B cell (primary cell): ENCODE measurements at regions not wholly inside any gene's neighbourhood (a gene's known extent, or its start where the extent isn't known, plus 50 kb on each side); places are given as distances from the start of the nearest gene placed in this dataset.

ENCODE experiments used
- ATAC-seq: fragments of 200-7000 bp; cut with Tn5 transposase; one replicate; pipeline ENCODE4 v1.10.0; 2021; ENCODE audit warnings: low read depth, mild to moderate bottlenecking, moderate number of reproducible peaks, moderate library complexity
- CTCF ChIA-PET: fragments of 350-600 bp; sonication (Branson Sonifier 250); formaldehyde crosslinking; loops from one replicate; lab custom pipeline; 2021; ENCODE audit warnings: antibody characterized with exemption, inconsistent platforms; lab: Charles Lee
- POLR2A ChIA-PET: fragments of 350-600 bp; sonication (Branson Sonifier 250); formaldehyde crosslinking; loops from one replicate; lab custom pipeline; 2021; ENCODE audit warnings: antibody characterized with exemption; lab: Charles Lee
- DNase-seq: peaks from one replicate; pipeline ENCODE4 v3.0.0; 2013
- H2AFZ ChIP-seq: 2 replicates; pipeline ENCODE4 v1.6.1; 2012; ENCODE audit warnings: mild to moderate bottlenecking, low read depth, low read length; ENCODE audit not compliant: insufficient read depth, poor library complexity, severe bottlenecking
- H3K27ac ChIP-seq, 2 donors: 1 replicate in 1 of 2; 2 replicates in 1 of 2; pipeline ENCODE4 v1.5.1; 2012 to 2013; ENCODE audit warnings: low read length in 2 of 2, mild to moderate bottlenecking in 2 of 2, moderate library complexity in 1 of 2
- H3K27me3 ChIP-seq, 4 experiments: fragments of 200-600 bp in 1 of 4; sonication (generic) in 1 of 4; replicated peaks in 1 of 4; 1 replicate in 2 of 4; 2 replicates in 2 of 4; pipeline versions ENCODE4 v1.6.1 to v1.7.0; 2013 to 2016; ENCODE audit warnings: low read length in 3 of 4, mild to moderate bottlenecking in 2 of 4, mixed read lengths in 1 of 4, moderate library complexity in 1 of 4; ENCODE audit not compliant: insufficient read depth in 4 of 4, control insufficient read depth in 3 of 4; ENCODE audit errors: control extremely low read depth in 1 of 4
- H3K36me3 ChIP-seq, 2 experiments: replicated peaks in 1 of 2; 1 replicate in 1 of 2; 2 replicates in 1 of 2; pipeline versions ENCODE4 v1.6.1 to v1.7.1; 2013; ENCODE audit warnings: low read length in 1 of 2; ENCODE audit not compliant: insufficient read depth in 2 of 2, control insufficient read depth in 1 of 2; ENCODE audit errors: control extremely low read depth in 1 of 2, extremely low read depth in 1 of 2
- H3K4me1 ChIP-seq, 2 donors: fragments of 200-600 bp in 1 of 2; sonication (generic) in 1 of 2; 1 replicate in 1 of 2; 2 replicates in 1 of 2; pipeline versions ENCODE4 v1.5.1 to v1.6.1; 2013 to 2017; ENCODE audit warnings: low read length in 2 of 2; ENCODE audit not compliant: control insufficient read depth in 2 of 2, insufficient read depth in 2 of 2
- H3K4me2 ChIP-seq: replicated peaks from 2 replicates; pipeline ENCODE3; 2012; ENCODE audit warnings: mild to moderate bottlenecking, low read depth, low read length; ENCODE audit not compliant: poor library complexity, severe bottlenecking
- H3K4me3 ChIP-seq, 5 experiments: fragments of 200-600 bp in 1 of 5; sonication (generic) in 1 of 5; 1 replicate in 3 of 5; 2 replicates in 2 of 5; pipeline versions ENCODE4 v1.5.1 to v1.7.0; 2011 to 2016; ENCODE audit warnings: low read length in 4 of 5, mild to moderate bottlenecking in 4 of 5, low read depth in 2 of 5, control low read depth in 1 of 5, moderate library complexity in 1 of 5; ENCODE audit not compliant: insufficient read depth in 1 of 5; ENCODE audit errors: control extremely low read depth in 1 of 5, extremely low read depth in 1 of 5
- H3K79me2 ChIP-seq: fragments of 200-600 bp; sonication (generic); one replicate; pipeline ENCODE4 v1.6.0; 2016; ENCODE audit warnings: low read length; ENCODE audit not compliant: control insufficient read depth, insufficient read depth
- H3K9ac ChIP-seq: fragments of 200-600 bp; sonication (generic); 2 replicates; pipeline ENCODE4 v1.6.1; 2017; ENCODE audit warnings: mild to moderate bottlenecking, low read length, moderate library complexity
- H3K9me3 ChIP-seq, 3 donors: one replicate each; pipeline versions ENCODE4 v1.6.1 to v1.7.1; 2013; ENCODE audit warnings: low read length in 2 of 3; ENCODE audit not compliant: control insufficient read depth in 2 of 3, insufficient read depth in 1 of 3; ENCODE audit errors: control extremely low read depth in 1 of 3
- H4K20me1 ChIP-seq: 2 replicates; pipeline ENCODE4 v1.6.0; 2012; ENCODE audit warnings: mild to moderate bottlenecking, low read length; ENCODE audit not compliant: insufficient read depth, control insufficient read depth, poor library complexity, severe bottlenecking
- H3K27ac Mint-ChIP-seq: one replicate; pipeline ENCODE4 v1.8.0; 2021; ENCODE audit warnings: mixed read lengths
- H3K27me3 Mint-ChIP-seq: one replicate; pipeline ENCODE4 v1.8.0; 2021; ENCODE audit warnings: mixed read lengths
- H3K4me1 Mint-ChIP-seq: one replicate; pipeline ENCODE4 v1.8.0; 2021; ENCODE audit warnings: mixed read lengths
- H3K4me3 Mint-ChIP-seq: one replicate; pipeline ENCODE4 v1.8.0; 2021; ENCODE audit warnings: mixed read lengths
- H3K9me3 Mint-ChIP-seq: one replicate; pipeline ENCODE4 v1.8.0; 2022; ENCODE audit warnings: mixed read lengths; ENCODE audit not compliant: insufficient read depth
- EZH2 ChIP-seq: IDR thresholded peaks from 2 replicates; pipeline ENCODE4 v1.6.1; 2012; ENCODE audit warnings: borderline replicate concordance, low read depth, mild to moderate bottlenecking, moderate library complexity, low read length; ENCODE audit not compliant: insufficient read depth, poor library complexity, severe bottlenecking
- WGBS: methylation state at CpG from one replicate; pipeline ENCODE4 v1.1.5; 2013; ENCODE audit warnings: missing lambda C conversion rate; ENCODE audit not compliant: insufficient coverage; 5-methylcytosine and 5-hydroxymethylcytosine counted together
- intact Hi-C: fragments of 100-400 bp; cut with micrococcal nuclease; formaldehyde crosslinking; loops from one replicate; pipeline ENCODE4 v1.10.0; 2022
- TF ChIP-seq, protein P1 (sequence below): fragments of 200-600 bp; IDR thresholded peaks from one replicate; pipeline ENCODE4 v1.8.0; 2022; ENCODE audit warnings: antibody characterized with exemption, mild to moderate bottlenecking

DNA sequence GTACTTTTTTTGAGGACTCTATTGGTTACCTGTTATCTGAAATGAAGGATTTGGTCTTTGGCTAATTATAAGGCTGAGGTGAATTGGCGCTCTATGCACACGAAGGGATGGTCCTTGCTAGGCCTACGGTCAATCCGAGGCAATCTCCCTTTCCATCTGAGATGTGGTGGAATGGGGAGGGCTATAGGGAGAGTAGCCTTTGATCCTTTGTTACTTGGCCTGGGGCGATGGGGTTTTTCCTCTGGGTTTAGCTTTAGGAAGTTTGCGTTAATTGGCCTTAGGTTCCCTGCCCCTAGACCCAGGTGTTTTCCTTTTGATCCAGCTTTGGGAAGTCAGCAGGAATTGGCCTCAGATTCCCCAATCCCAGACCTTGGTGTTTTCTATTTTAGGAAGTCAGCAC, 102.1 kb upstream of the C9orf72 start:
- H3K27me3 Mint-ChIP-seq, result peaks cover 19% of the 10 kb centered on the region
- 93% methylated on average over 5 of the region's 6 CpGs for WGBS
- no peaks in the 10 kb centered on the region for H3K36me3 ChIP-seq
- no peak overlapping the region for H3K9ac ChIP-seq
- no peak for TF ChIP-seq EZH2
- TF ChIP-seq, protein P1, sequence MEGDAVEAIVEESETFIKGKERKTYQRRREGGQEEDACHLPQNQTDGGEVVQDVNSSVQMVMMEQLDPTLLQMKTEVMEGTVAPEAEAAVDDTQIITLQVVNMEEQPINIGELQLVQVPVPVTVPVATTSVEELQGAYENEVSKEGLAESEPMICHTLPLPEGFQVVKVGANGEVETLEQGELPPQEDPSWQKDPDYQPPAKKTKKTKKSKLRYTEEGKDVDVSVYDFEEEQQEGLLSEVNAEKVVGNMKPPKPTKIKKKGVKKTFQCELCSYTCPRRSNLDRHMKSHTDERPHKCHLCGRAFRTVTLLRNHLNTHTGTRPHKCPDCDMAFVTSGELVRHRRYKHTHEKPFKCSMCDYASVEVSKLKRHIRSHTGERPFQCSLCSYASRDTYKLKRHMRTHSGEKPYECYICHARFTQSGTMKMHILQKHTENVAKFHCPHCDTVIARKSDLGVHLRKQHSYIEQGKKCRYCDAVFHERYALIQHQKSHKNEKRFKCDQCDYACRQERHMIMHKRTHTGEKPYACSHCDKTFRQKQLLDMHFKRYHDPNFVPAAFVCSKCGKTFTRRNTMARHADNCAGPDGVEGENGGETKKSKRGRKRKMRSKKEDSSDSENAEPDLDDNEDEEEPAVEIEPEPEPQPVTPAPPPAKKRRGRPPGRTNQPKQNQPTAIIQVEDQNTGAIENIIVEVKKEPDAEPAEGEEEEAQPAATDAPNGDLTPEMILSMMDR, result no peak
- H3K27ac Mint-ChIP-seq, result no peak overlapping the region
- H3K4me1 Mint-ChIP-seq, result no peaks in the 10 kb centered on the region
- no peak overlapping the region for H3K4me3 ChIP-seq
- intact Hi-C loops, result no loop called here
- ChIA-PET CTCF (no interaction called here), POLR2A (no interaction called here)
- no peaks in the 10 kb centered on the region for H3K27me3 ChIP-seq
- H3K4me1 ChIP-seq, result no peaks in the 10 kb centered on the region
- no peak for DNase-seq
- H3K79me2 ChIP-seq, result no peaks in the 10 kb centered on the region
- no peaks in the 10 kb centered on the region for H4K20me1 ChIP-seq
- no peak overlapping the region for H2AFZ ChIP-seq
- H3K27ac ChIP-seq, result no peak overlapping the region
- H3K9me3 ChIP-seq, result no peaks in the 10 kb centered on the region
- no peak overlapping the region for H3K4me2 ChIP-seq
- H3K9me3 Mint-ChIP-seq, result no peaks in the 10 kb centered on the region
- ATAC-seq, result no peak
- no peak overlapping the region for H3K4me3 Mint-ChIP-seq

DNA sequence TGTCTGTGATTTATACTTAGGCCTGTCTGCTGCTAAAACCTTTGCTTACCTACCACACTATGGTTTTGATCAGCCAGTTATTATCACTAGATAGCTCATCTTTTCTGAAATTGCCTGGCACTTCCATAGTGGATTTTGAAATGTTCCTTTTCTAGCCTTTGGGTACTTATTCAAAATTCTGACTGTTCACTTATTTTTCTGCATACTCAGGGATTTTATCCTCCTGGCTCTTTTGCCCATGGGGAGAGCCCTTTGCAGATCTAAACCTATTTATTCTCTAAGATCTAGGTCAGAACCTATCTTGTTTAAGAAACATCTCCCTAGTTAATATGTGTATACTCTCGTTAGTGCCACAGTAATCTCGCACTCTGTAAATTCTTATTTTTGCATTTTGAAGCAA, 103.5 kb upstream of the C9orf72 start:
- no peaks in the 10 kb centered on the region for H3K9me3 Mint-ChIP-seq
- WGBS, result no CpG with 5 or more reads among the region's 2 CpGs
- Histone ChIP-seq H3K4me1 (no peaks in the 10 kb centered on the region), H3K9ac (no peak overlapping the region), H3K79me2 (no peaks in the 10 kb centered on the region), H2AFZ (no peak overlapping the region), H3K27me3 (no peaks in the 10 kb centered on the region), H3K36me3 (no peaks in the 10 kb centered on the region), H3K9me3 (no peaks in the 10 kb centered on the region), H3K27ac (no peak overlapping the region), H4K20me1 (no peaks in the 10 kb centered on the region), H3K4me2 (no peak overlapping the region), H3K4me3 (no peak overlapping the region)
- ChIA-PET CTCF (no interaction called here), POLR2A (no interaction called here)
- ATAC-seq, result no peak
- no peaks in the 10 kb centered on the region for H3K4me1 Mint-ChIP-seq
- H3K27me3 Mint-ChIP-seq, result peaks cover 19% of the 10 kb centered on the region
- no peak overlapping the region for H3K4me3 Mint-ChIP-seq
- TF ChIP-seq EZH2, result no peak
- TF ChIP-seq, protein P1, result no peak
- DNase-seq, result no peak
- H3K27ac Mint-ChIP-seq, result no peak overlapping the region
- intact Hi-C loops, result no loop called here
